Endothelial cell (in vitro differentiated cells): ENCODE measurements at regions not wholly inside any gene's neighbourhood (a gene's known extent, or its start where the extent isn't known, plus 50 kb on each side); places are given as distances from the start of the nearest gene placed in this dataset.

Experiments used
- DNase-seq: peaks from one replicate; pipeline ENCODE4 v3.0.0; 2021; ENCODE audit warnings: low spot score
- H3K27ac Mint-ChIP-seq: one replicate; pipeline ENCODE4 v1.8.0; 2021; ENCODE audit warnings: mixed read lengths, inconsistent platforms; ENCODE audit not compliant: unreplicated experiment
- H3K27me3 Mint-ChIP-seq: one replicate; pipeline ENCODE4 v1.8.0; 2021; ENCODE audit warnings: mild to moderate bottlenecking, moderate library complexity, mixed read lengths, inconsistent platforms; ENCODE audit not compliant: unreplicated experiment
- H3K36me3 Mint-ChIP-seq: one replicate; pipeline ENCODE4 v1.8.0; 2021; ENCODE audit warnings: mild to moderate bottlenecking, low read depth, mixed read lengths, inconsistent platforms; ENCODE audit not compliant: unreplicated experiment
- H3K4me1 Mint-ChIP-seq: one replicate; pipeline ENCODE4 v1.8.0; 2021; ENCODE audit warnings: mild to moderate bottlenecking, mixed read lengths, inconsistent platforms; ENCODE audit not compliant: unreplicated experiment
- H3K4me3 Mint-ChIP-seq: one replicate; pipeline ENCODE4 v1.8.0; 2021; ENCODE audit warnings: mild to moderate bottlenecking, mixed read lengths, inconsistent platforms; ENCODE audit not compliant: unreplicated experiment
- H3K9me3 Mint-ChIP-seq: one replicate; pipeline ENCODE4 v1.8.0; 2021; ENCODE audit warnings: mixed read lengths, inconsistent platforms; ENCODE audit not compliant: unreplicated experiment
- TF ChIP-seq, protein P1 (sequence below): fragments of 200-600 bp; sonication (generic); IDR thresholded peaks from one replicate; pipeline ENCODE4 v1.5.0; 2021; ENCODE audit warnings: antibody characterized with exemption; ENCODE audit not compliant: unreplicated experiment

GRCh38 chr13:53545340-53545941, 516.8 kb downstream of the OLFM4 start:
- Mint-ChIP-seq H3K4me1 (no peaks in the 10 kb centered on the region), H3K4me3 (no peak overlapping the region), H3K27ac (no peak overlapping the region), H3K27me3 (no peaks in the 10 kb centered on the region), H3K9me3 (no peaks in the 10 kb centered on the region), H3K36me3 (no peaks in the 10 kb centered on the region)
- no peak for DNase-seq
- TF ChIP-seq, protein P1, sequence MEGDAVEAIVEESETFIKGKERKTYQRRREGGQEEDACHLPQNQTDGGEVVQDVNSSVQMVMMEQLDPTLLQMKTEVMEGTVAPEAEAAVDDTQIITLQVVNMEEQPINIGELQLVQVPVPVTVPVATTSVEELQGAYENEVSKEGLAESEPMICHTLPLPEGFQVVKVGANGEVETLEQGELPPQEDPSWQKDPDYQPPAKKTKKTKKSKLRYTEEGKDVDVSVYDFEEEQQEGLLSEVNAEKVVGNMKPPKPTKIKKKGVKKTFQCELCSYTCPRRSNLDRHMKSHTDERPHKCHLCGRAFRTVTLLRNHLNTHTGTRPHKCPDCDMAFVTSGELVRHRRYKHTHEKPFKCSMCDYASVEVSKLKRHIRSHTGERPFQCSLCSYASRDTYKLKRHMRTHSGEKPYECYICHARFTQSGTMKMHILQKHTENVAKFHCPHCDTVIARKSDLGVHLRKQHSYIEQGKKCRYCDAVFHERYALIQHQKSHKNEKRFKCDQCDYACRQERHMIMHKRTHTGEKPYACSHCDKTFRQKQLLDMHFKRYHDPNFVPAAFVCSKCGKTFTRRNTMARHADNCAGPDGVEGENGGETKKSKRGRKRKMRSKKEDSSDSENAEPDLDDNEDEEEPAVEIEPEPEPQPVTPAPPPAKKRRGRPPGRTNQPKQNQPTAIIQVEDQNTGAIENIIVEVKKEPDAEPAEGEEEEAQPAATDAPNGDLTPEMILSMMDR = no peak

- no peaks in the 10 kb centered on the region for H3K36me3 Mint-ChIP-seq
- peaks cover 3% of the 10 kb centered on the region for H3K27me3 Mint-ChIP-seq
- no peak overlapping the region for H3K27ac Mint-ChIP-seq
- H3K9me3 Mint-ChIP-seq = no peaks in the 10 kb centered on the region
- TF ChIP-seq, protein P1 = no peak
- no peaks in the 10 kb centered on the region for H3K4me1 Mint-ChIP-seq
- H3K4me3 Mint-ChIP-seq = no peak overlapping the region
- DNase-seq = no peak
Measured at GRCh38 chr13:53560556-53560955, 531.9 kb downstream of the OLFM4 start.

DNA sequence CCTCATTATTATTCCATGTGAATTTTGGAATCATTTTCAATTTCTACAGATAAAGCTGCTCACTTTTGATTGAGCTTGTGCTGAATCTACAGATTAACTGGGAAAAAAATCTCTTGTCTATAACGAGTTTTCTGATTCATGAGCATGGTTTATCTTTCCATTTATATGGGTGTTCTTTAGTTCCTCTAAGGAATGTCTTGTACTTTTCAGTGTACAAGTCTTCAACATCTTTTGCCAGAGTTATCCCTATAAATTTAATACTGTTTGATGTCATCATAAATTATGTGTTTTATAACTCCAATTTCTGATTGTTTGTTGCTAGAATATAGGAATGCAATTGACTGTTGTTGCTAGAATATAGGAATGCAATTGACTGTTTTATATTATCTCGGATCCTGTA, 533.8 kb downstream of the OLFM4 start:
- H3K36me3 Mint-ChIP-seq = no peaks in the 10 kb centered on the region
- no peak for DNase-seq
- no peak overlapping the region for H3K4me3 Mint-ChIP-seq
- no peak overlapping the region for H3K27ac Mint-ChIP-seq
- TF ChIP-seq, protein P1 = no peak
- no peaks in the 10 kb centered on the region for H3K4me1 Mint-ChIP-seq
- no peaks in the 10 kb centered on the region for H3K9me3 Mint-ChIP-seq
- no peaks in the 10 kb centered on the region for H3K27me3 Mint-ChIP-seq

- TF ChIP-seq, protein P1 = no peak
- no peak overlapping the region for H3K27ac Mint-ChIP-seq
- H3K4me3 Mint-ChIP-seq = no peak overlapping the region
- H3K36me3 Mint-ChIP-seq = no peaks in the 10 kb centered on the region
- no peaks in the 10 kb centered on the region for H3K9me3 Mint-ChIP-seq
- H3K4me1 Mint-ChIP-seq = no peaks in the 10 kb centered on the region
- H3K27me3 Mint-ChIP-seq = peaks cover 1% of the 10 kb centered on the region
- no peak for DNase-seq
Measured at GRCh38 chr13:53568491-53568890, 539.9 kb downstream of the OLFM4 start.

DNA sequence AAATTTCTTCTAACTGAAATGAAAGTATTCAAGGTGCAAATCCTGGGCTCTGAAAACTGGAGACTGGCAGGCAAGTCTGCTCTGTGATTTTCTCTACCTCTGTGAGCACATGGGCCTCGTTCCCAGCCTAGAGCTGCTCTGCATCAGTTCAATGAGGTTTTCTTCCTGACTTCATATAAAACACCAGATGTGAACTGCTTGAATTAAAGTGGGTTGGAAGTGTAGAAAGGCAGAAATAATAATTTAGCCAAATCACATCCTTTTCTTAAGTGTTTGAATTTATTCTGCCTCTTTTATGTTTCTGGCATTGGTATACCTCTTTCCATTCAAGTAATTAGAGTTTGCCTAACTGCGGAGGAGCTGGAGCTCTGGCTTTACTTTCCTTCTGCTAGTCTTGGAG, 540.8 kb downstream of the OLFM4 start:
- DNase-seq = no peak
- H3K27ac Mint-ChIP-seq = no peak overlapping the region
- no peaks in the 10 kb centered on the region for H3K9me3 Mint-ChIP-seq
- TF ChIP-seq, protein P1 = no peak
- no peaks in the 10 kb centered on the region for H3K36me3 Mint-ChIP-seq
- H3K4me1 Mint-ChIP-seq = no peaks in the 10 kb centered on the region
- H3K27me3 Mint-ChIP-seq = peaks cover 1% of the 10 kb centered on the region
- no peak overlapping the region for H3K4me3 Mint-ChIP-seq
